ENCODE measurements at regions not wholly inside any gene's neighbourhood (a gene's known extent, or its start where the extent isn't known, plus 50 kb on each side); places are given as distances from the start of the nearest gene placed in this dataset.
"Not testable (repeated sequence)": the region's sequence is repeated elsewhere in the genome, so short reads cannot be mapped to it uniquely, and the experiment has no call there.

GRCh38 chr11:28900427-28900826, 792.2 kb downstream of the METTL15 start:
- no peak for DNase-seq (ENCODE audit: low spot score)

GRCh38 chr11:28899706-28900105, 791.5 kb downstream of the METTL15 start:
- no peak for DNase-seq (ENCODE audit: low spot score)

- DNase-seq (ENCODE audit: low spot score), result not testable (repeated sequence)
Measured at GRCh38 chr11:28890601-28891040, 782.4 kb downstream of the METTL15 start.

GRCh38 chr11:28887681-28888080, 779.5 kb downstream of the METTL15 start:
- no peak for DNase-seq (ENCODE audit: low spot score)

- DNase-seq (ENCODE audit: low spot score), result no peak
Measured at GRCh38 chr11:28879869-28880268, 771.7 kb downstream of the METTL15 start.

- DNase-seq (ENCODE audit: low spot score), result no peak
Measured at GRCh38 chr11:28878025-28878424, 769.8 kb downstream of the METTL15 start.

GRCh38 chr11:28877340-28877739, 769.2 kb downstream of the METTL15 start:
- no peak for DNase-seq (ENCODE audit: low spot score)

- DNase-seq (ENCODE audit: low spot score), result no peak
Measured at GRCh38 chr11:28874706-28875105, 766.5 kb downstream of the METTL15 start.

- DNase-seq (ENCODE audit: low spot score), result no peak
Measured at GRCh38 chr11:28871090-28871489, 762.9 kb downstream of the METTL15 start.

- no peak for DNase-seq (ENCODE audit: low spot score)
Measured at GRCh38 chr11:28863422-28863821, 755.2 kb downstream of the METTL15 start.

- no peak for DNase-seq (ENCODE audit: low spot score)
Measured at GRCh38 chr11:28860893-28861292, 752.7 kb downstream of the METTL15 start.

- no peak for DNase-seq (ENCODE audit: low spot score)
Measured at GRCh38 chr11:28858076-28858475, 749.9 kb downstream of the METTL15 start.

- DNase-seq (ENCODE audit: low spot score), result no peak
Measured at GRCh38 chr11:28849053-28849452, 740.9 kb downstream of the METTL15 start.

GRCh38 chr11:28842716-28843115, 734.5 kb downstream of the METTL15 start:
- no peak for DNase-seq (ENCODE audit: low spot score)

GRCh38 chr11:28838741-28839140, 730.6 kb downstream of the METTL15 start:
- no peak for DNase-seq (ENCODE audit: low spot score)

GRCh38 chr11:28837599-28837998, 729.4 kb downstream of the METTL15 start:
- DNase-seq (ENCODE audit: low spot score), result no peak

- no peak for DNase-seq (ENCODE audit: low spot score)
Measured at GRCh38 chr11:28836285-28837081, 728.3 kb downstream of the METTL15 start.

- DNase-seq (ENCODE audit: low spot score), result no peak
Measured at GRCh38 chr11:28835790-28836189, 727.6 kb downstream of the METTL15 start.

GRCh38 chr11:28835317-28835716, 727.1 kb downstream of the METTL15 start:
- DNase-seq (ENCODE audit: low spot score), result no peak

GRCh38 chr11:28834877-28835276, 726.7 kb downstream of the METTL15 start:
- no peak for DNase-seq (ENCODE audit: low spot score)

- no peak for DNase-seq (ENCODE audit: low spot score)
Measured at GRCh38 chr11:28833670-28834069, 725.5 kb downstream of the METTL15 start.

GRCh38 chr11:28833169-28833568, 725.0 kb downstream of the METTL15 start:
- DNase-seq (ENCODE audit: low spot score), result no peak

GRCh38 chr11:28826807-28827206, 718.6 kb downstream of the METTL15 start:
- DNase-seq (ENCODE audit: low spot score), result no peak

GRCh38 chr11:28822576-28822975, 714.4 kb downstream of the METTL15 start:
- no peak for DNase-seq (ENCODE audit: low spot score)

All from hematopoietic multipotent progenitor cell treated with erythropoietin and hydrocortisone succinate and interleukin-3 and kit ligand, for 17 days (in vitro differentiated cells).